SK-N-MC (cell line): ENCODE measurements at regions not wholly inside any gene's neighbourhood (a gene's known extent, or its start where the extent isn't known, plus 50 kb on each side); places are given as distances from the start of the nearest gene placed in this dataset.

Experiments used
- EZH2 ChIP-seq: fragments of 200-600 bp; sonication (generic); IDR thresholded peaks from one replicate; pipeline ENCODE4 v1.6.1; 2017; ENCODE audit warnings: antibody characterized with exemption
- POLR2AphosphoS5 ChIP-seq: IDR thresholded peaks from 2 replicates; pipeline ENCODE4 v1.6.1; 2012; ENCODE audit warnings: mild to moderate bottlenecking, low read depth, low read length, borderline replicate concordance

DNA sequence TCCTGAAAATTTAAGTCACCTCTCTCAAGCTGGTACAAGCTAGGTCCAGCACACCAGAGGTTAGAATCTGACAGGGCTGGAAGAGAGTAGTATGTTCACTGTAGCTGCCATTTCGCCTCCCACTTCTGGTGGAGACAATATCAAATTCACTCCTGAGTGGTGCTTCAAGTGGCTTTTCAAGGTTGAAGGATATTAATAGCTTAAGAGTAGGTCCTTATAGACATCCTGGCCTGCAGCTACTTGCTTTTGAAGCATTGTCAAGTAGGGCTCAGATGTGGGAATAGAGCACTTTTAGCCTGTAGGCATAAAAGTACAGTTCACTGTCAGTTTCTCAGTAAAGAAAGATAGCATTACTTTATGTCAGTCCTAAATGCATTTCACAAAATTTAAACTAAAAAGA lies 270.5 kb upstream of the PLPP4 start:
- TF ChIP-seq POLR2AphosphoS5 (no peak), EZH2 (no peak)
